A673 (cell line): ENCODE measurements at regions not wholly inside any gene's neighbourhood (a gene's known extent, or its start where the extent isn't known, plus 50 kb on each side); places are given as distances from the start of the nearest gene placed in this dataset.

ENCODE experiments used
- CTCF ChIP-seq: fragments of 300-800, 200-600 bp; sonication (generic); conservative IDR thresholded peaks from 2 replicates; pipeline ENCODE4 v1.5.1; 2017; ENCODE audit warnings: low read depth, mild to moderate bottlenecking, antibody characterized with exemption, low read length, moderate library complexity, mixed read lengths
- EZH2 ChIP-seq: fragments of 200-600 bp; sonication (generic); IDR thresholded peaks from 2 replicates; pipeline ENCODE4 v1.6.1; 2017; ENCODE audit warnings: borderline replicate concordance, low read depth, mild to moderate bottlenecking, mixed read lengths, antibody characterized with exemption, low read length; ENCODE audit not compliant: poor library complexity, severe bottlenecking

DNA sequence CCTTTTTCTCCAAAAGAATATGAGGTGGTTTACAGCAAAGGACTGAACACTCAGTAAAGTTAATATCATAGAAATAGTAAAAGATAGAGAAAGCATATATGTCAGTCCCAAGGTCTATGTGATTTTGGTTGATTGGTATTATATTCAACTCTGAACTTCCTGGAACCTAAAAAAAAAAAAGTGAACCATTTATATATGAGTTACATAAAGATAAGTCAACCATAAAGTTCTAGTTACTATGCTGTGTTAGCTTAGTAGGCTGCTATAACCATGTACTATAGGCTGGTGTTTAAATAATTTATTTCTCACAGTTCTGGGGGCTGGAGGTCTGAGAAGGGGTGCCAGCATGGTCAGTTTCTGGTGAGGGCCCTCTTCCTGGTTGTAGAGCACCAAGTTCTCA lies 475.6 kb downstream of the KLF12 start:
- no peak for TF ChIP-seq CTCF
- TF ChIP-seq EZH2: no peak
